ENCODE measurements at regions not wholly inside any gene's neighbourhood (a gene's known extent, or its start where the extent isn't known, plus 50 kb on each side); places are given as distances from the start of the nearest gene placed in this dataset.

DNA sequence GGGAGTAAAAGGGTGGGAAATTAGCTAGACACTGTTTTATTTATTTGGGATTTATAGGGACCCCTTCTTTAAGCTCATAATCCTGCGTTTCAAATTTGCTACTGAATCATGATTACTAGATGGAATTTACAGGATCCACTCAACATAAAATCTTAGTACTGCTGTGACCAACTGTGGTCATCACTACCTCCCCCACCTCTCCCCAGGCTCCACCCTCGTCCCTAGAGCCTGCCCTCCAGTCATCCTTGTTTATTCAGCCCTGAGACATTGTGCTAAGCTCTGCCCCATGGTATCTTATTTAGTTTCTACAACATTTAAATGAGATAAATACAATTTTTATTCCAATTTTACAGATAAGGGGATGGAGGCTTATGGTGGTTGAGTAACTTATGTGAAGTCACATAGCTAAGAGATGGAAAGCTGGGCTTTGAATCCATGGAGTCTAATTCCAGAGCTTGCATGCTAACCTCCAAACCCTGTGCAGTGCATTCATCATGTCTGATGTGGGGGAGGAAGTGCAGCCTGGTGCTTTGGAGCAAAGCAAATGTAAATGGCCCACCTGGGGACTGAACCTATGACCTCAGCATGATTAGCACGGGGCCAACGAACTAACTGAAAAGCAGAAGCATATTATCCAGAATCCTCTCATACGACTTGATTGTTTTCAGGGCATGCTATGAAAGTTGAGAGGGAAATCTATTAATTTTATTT is 502.4 kb downstream of the TMEM182 start:
- Mint-ChIP-seq H3K4me3 (ENCODE audit: unreplicated experiment) (no peak overlapping the region), H3K27me3 (ENCODE audit: low read depth, unreplicated experiment) (no peaks in the 10 kb centered on the region), H3K27ac (ENCODE audit: unreplicated experiment) (no peak overlapping the region), H3K4me1 (ENCODE audit: low read depth, unreplicated experiment) (no peaks in the 10 kb centered on the region), H3K9me3 (ENCODE audit: unreplicated experiment) (peaks cover 1% of the 10 kb centered on the region), H3K36me3 (ENCODE audit: low read depth, unreplicated experiment) (no peaks in the 10 kb centered on the region)
- Histone ChIP-seq H2AFZ (ENCODE audit: low read depth, low read length) (no peak overlapping the region), H3K27me3 (ENCODE audit: insufficient read depth, low read length) (no peaks in the 10 kb centered on the region), H3K4me3 (ENCODE audit: insufficient read depth, low read depth, low read length) (no peak overlapping the region), H3K36me3 (ENCODE audit: insufficient read depth, low read length) (no peaks in the 10 kb centered on the region), H3K4me2 (ENCODE audit: low read length) (no peak overlapping the region), H3K9ac (ENCODE audit: low read length) (no peak overlapping the region), H3K27ac (ENCODE audit: low read depth, low read length) (no peak overlapping the region), H3K79me2 (ENCODE audit: insufficient read depth, low read length) (no peaks in the 10 kb centered on the region), H4K20me1 (ENCODE audit: insufficient read depth, low read length) (no peaks in the 10 kb centered on the region), H3K9me3 (ENCODE audit: insufficient read depth, low read depth, low read length) (no peaks in the 10 kb centered on the region), H3K4me1 (ENCODE audit: insufficient read depth, low read length) (no peaks in the 10 kb centered on the region)
- TF ChIP-seq, protein P1, sequence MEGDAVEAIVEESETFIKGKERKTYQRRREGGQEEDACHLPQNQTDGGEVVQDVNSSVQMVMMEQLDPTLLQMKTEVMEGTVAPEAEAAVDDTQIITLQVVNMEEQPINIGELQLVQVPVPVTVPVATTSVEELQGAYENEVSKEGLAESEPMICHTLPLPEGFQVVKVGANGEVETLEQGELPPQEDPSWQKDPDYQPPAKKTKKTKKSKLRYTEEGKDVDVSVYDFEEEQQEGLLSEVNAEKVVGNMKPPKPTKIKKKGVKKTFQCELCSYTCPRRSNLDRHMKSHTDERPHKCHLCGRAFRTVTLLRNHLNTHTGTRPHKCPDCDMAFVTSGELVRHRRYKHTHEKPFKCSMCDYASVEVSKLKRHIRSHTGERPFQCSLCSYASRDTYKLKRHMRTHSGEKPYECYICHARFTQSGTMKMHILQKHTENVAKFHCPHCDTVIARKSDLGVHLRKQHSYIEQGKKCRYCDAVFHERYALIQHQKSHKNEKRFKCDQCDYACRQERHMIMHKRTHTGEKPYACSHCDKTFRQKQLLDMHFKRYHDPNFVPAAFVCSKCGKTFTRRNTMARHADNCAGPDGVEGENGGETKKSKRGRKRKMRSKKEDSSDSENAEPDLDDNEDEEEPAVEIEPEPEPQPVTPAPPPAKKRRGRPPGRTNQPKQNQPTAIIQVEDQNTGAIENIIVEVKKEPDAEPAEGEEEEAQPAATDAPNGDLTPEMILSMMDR (IDR thresholded peaks at IDR 0.05; ENCODE audit: insufficient read depth, low read depth, low read length) = no peak
- no peak for TF ChIP-seq EZH2 (IDR thresholded peaks at IDR 0.05; ENCODE audit: insufficient read depth, low read length)
- DNase-seq (ENCODE audit: low read depth) (no peak), FAIRE-seq (no peak)

DNA sequence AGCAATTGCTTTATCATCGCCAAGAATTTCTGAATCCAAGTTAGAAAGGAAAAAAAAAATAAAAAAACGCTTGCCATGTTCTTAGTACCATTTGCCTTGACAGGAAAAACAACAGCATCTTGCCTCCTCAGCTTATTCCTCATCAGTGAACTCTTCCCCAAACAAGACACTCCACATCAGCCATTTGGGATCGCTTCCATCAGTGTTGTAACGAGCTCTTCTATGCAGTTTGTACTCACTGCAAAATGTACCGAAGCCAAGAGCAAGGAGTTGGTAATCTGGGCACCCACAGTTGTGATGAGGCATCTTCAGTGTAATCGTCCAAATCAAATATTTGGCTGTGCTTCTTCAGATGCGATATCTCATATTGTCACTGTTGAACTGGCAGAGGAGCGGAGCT is 503.7 kb downstream of the TMEM182 start:
- Histone ChIP-seq H3K36me3 (ENCODE audit: insufficient read depth, low read length) (no peaks in the 10 kb centered on the region), H3K9me3 (ENCODE audit: insufficient read depth, low read depth, low read length) (no peaks in the 10 kb centered on the region), H2AFZ (ENCODE audit: low read depth, low read length) (no peak overlapping the region), H3K27me3 (ENCODE audit: insufficient read depth, low read length) (no peaks in the 10 kb centered on the region), H3K9ac (ENCODE audit: low read length) (no peak overlapping the region), H3K27ac (ENCODE audit: low read depth, low read length) (no peak overlapping the region), H3K79me2 (ENCODE audit: insufficient read depth, low read length) (no peaks in the 10 kb centered on the region), H3K4me2 (ENCODE audit: low read length) (no peak overlapping the region), H4K20me1 (ENCODE audit: insufficient read depth, low read length) (no peaks in the 10 kb centered on the region), H3K4me1 (ENCODE audit: insufficient read depth, low read length) (no peaks in the 10 kb centered on the region), H3K4me3 (ENCODE audit: insufficient read depth, low read depth, low read length) (no peak overlapping the region)
- FAIRE-seq = no peak
- TF ChIP-seq EZH2 (IDR thresholded peaks at IDR 0.05; ENCODE audit: insufficient read depth, low read length) = no peak
- TF ChIP-seq, protein P1 (IDR thresholded peaks at IDR 0.05; ENCODE audit: insufficient read depth, low read depth, low read length) = no peak
- no peaks in the 10 kb centered on the region for H3K27me3 Mint-ChIP-seq (ENCODE audit: low read depth, unreplicated experiment)
- no peak overlapping the region for H3K4me3 Mint-ChIP-seq (ENCODE audit: unreplicated experiment)
- no peak for DNase-seq (ENCODE audit: low read depth)
- H3K4me1 Mint-ChIP-seq (ENCODE audit: low read depth, unreplicated experiment) = no peaks in the 10 kb centered on the region
- no peaks in the 10 kb centered on the region for H3K36me3 Mint-ChIP-seq (ENCODE audit: low read depth, unreplicated experiment)
- H3K27ac Mint-ChIP-seq (ENCODE audit: unreplicated experiment) = no peak overlapping the region
- H3K9me3 Mint-ChIP-seq (ENCODE audit: unreplicated experiment) = peaks cover 1% of the 10 kb centered on the region

DNA sequence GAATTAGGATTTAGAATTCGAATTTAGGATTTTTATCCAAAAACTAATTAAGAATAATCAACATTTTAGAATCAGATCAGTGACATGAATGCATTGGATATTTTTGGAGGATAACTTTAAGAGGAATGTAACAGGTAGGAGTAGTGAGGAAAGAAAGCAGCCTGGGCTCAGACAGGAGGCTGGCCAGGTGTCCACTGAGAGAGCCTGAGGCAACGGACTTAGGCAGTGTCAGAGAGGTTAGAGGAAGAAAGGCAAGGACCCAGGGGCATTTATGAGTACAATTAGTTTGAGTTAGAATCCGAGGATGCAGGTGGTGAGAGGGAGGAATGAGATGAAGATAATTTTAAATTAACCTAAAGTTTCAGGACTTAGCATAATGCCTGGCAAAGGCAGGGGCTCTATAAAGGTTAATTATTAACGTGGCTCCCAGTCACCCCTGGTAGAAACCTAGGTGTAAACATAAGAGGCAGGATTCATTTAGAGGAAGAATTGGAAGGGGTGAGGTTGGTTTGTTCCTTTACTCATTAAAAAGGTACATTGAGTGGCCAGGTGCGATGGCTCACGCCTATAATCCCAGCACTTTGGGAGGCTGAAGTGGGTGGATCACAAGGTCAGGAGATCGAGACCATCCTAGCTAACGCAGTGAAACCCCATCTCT is 507.1 kb downstream of the TMEM182 start:
- no peak for FAIRE-seq
- Histone ChIP-seq H3K4me1 (ENCODE audit: insufficient read depth, low read length) (no peaks in the 10 kb centered on the region), H4K20me1 (ENCODE audit: insufficient read depth, low read length) (no peaks in the 10 kb centered on the region), H3K4me3 (ENCODE audit: insufficient read depth, low read depth, low read length) (no peak overlapping the region), H3K4me2 (ENCODE audit: low read length) (no peak overlapping the region), H3K36me3 (ENCODE audit: insufficient read depth, low read length) (no peaks in the 10 kb centered on the region), H3K79me2 (ENCODE audit: insufficient read depth, low read length) (no peaks in the 10 kb centered on the region), H3K9me3 (ENCODE audit: insufficient read depth, low read depth, low read length) (no peaks in the 10 kb centered on the region), H3K9ac (ENCODE audit: low read length) (no peak overlapping the region), H3K27me3 (ENCODE audit: insufficient read depth, low read length) (no peaks in the 10 kb centered on the region), H2AFZ (ENCODE audit: low read depth, low read length) (no peak overlapping the region), H3K27ac (ENCODE audit: low read depth, low read length) (no peak overlapping the region)
- Mint-ChIP-seq H3K9me3 (ENCODE audit: unreplicated experiment) (peaks cover 3% of the 10 kb centered on the region), H3K4me3 (ENCODE audit: unreplicated experiment) (no peak overlapping the region), H3K27me3 (ENCODE audit: low read depth, unreplicated experiment) (no peaks in the 10 kb centered on the region), H3K27ac (ENCODE audit: unreplicated experiment) (no peak overlapping the region), H3K36me3 (ENCODE audit: low read depth, unreplicated experiment) (no peaks in the 10 kb centered on the region), H3K4me1 (ENCODE audit: low read depth, unreplicated experiment) (no peaks in the 10 kb centered on the region)
- TF ChIP-seq, protein P1 (IDR thresholded peaks at IDR 0.05; ENCODE audit: insufficient read depth, low read depth, low read length) = no peak
- TF ChIP-seq EZH2 (IDR thresholded peaks at IDR 0.05; ENCODE audit: insufficient read depth, low read length) = no peak
- no peak for DNase-seq (ENCODE audit: low read depth)

Data from astrocyte (in vitro differentiated cells and primary cell).